GM21526 (cell line): ENCODE measurements at regions not wholly inside any gene's neighbourhood (a gene's known extent, or its start where the extent isn't known, plus 50 kb on each side); places are given as distances from the start of the nearest gene placed in this dataset.

Experiments
- ATAC-seq: cut with Tn5 transposase; IDR thresholded peaks from one replicate; pipeline ENCODE4 v1.9.1; 2021; ENCODE audit warnings: moderate library complexity; ENCODE audit not compliant: unreplicated experiment, low FRiP score

GRCh38 chr9:21561502-21561901 lies 79.4 kb upstream of the IFNE start:
- no peak for ATAC-seq

GRCh38 chr9:21564175-21564574 lies 82.1 kb upstream of the IFNE start:
- ATAC-seq = no peak

- ATAC-seq = no peak
Measured at GRCh38 chr9:21565155-21565554, 83.0 kb upstream of the IFNE start.

DNA sequence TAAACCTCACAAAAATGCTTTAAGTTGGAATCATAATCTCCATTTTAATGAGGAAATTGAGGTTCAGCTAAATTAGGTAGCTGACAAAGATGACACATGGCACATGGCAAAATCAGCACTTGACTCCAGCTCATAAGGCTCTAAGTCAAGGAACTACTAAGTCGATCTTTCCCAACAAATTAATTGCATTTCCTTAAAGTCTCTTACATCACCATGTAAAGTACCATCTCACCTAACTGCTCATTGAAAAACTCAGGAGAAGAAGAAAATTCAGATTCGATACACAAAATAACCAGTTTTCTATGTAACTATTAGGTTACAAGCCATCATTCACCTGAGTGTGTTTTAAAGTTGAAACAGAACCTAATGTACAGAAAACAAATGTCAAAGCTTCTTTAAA lies 85.8 kb upstream of the IFNE start:
- ATAC-seq = no peak

DNA sequence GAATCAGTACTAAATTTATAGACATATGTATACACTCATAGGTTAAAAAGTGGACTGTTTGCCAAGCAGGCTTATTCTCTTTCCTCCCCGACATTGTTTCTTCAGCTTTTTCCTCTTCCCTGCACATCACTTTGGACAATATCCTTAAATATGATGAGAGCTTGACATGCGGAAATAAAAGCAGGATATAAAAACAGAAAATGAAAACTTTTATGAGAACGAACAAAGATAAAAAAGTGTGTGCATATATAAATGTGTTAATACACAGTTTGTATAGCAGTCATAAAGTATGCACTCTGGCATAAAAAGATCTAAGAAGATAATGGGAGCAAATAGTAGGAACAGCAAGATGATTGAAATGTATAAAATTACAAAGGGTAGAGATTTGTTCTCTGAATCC lies 86.4 kb upstream of the IFNE start:
- ATAC-seq = no peak

DNA sequence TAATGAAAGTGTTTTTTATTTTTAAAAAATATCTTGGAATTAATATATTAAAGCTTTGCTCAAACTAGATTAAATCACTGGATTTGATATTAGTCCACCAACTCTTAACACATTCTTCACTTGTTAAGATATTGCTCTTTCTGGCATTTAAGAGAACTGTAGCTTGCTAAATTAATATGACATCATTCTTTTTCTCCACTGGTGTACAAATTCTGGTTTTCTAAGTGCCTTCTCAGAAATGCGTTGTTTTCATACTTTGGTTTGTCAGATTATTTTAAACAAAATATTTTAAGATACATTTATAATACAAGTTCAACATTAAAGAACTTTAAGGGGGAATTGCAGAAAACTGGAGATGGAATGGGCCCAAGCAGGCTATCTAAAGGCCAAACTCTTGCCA lies 87.6 kb upstream of the IFNE start:
- no peak for ATAC-seq

DNA sequence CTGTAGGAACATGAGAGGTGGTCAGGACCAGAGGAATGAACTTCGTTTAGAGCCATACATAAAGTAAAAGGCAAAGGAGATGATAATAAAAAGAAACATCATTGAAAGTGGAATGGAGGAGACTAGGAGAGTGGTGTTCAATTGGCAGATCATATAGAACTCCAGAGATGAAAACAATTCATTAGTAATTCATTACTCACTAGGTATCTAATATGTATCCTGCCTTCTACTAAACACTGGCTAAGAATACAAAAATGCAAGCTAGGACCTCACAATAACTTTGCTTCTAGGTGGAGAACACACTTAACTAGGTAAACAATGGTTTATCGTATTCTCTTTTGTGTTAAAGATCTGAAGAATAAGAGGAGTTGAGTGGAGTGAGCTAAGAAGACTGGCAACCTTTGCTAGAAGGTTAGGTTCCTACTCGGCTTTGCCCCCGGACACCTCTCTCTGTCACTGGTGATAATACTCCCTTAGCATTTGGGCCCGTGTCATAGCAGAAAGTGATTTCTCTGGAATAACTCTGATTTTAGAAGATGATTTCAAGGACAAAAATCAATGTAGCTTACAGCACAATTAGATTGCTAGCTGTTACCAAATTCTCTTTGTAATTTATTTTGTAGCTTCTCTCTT lies 88.6 kb upstream of the IFNE start:
- no peak for ATAC-seq

GRCh38 chr9:21574261-21574660 lies 92.1 kb upstream of the IFNE start:
- ATAC-seq = no peak

GRCh38 chr9:21576331-21577189 lies 94.4 kb upstream of the IFNE start:
- no peak for ATAC-seq

- no peak for ATAC-seq
Measured at GRCh38 chr9:21579247-21579671, 97.1 kb upstream of the IFNE start.

- no peak for ATAC-seq
Measured at GRCh38 chr9:21579743-21580142, 97.6 kb upstream of the IFNE start.

- no peak for ATAC-seq
Measured at GRCh38 chr9:21580636-21581378, 98.7 kb upstream of the IFNE start.

DNA sequence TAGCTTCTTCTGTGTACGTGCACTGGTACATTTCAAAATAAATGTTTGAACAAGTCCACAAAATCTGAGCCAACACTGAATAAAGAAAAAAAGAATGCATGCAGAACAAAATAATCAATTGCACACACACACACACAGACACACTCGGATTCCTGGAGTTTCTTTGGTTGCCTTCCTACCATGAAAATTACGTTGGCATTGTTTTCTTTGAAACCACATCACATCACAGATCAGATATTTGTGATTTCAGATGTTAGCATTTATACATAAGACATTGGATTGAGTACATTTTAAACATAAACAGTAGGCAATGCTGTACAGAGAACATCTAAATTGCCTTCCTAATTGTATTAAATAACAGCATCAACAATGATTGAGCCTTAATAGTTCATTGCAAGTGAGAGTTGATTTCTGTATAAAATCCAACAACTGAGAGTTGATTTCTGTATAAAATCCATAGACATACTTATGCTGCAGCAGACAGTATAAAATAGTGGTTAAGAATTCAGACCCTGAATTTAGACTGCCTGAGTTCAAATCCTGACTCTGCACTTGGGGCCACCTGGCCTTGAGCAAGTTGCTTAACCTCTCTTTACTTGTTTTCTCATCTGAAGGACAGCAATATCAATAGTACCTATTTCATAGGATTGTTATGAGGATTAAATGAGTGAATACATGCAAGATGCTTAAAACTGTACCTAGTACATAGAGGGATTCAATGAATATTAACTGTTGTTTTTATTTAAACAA lies 101.7 kb upstream of the IFNE start:
- no peak for ATAC-seq

GRCh38 chr9:21584890-21585289 lies 102.8 kb upstream of the IFNE start:
- no peak for ATAC-seq

DNA sequence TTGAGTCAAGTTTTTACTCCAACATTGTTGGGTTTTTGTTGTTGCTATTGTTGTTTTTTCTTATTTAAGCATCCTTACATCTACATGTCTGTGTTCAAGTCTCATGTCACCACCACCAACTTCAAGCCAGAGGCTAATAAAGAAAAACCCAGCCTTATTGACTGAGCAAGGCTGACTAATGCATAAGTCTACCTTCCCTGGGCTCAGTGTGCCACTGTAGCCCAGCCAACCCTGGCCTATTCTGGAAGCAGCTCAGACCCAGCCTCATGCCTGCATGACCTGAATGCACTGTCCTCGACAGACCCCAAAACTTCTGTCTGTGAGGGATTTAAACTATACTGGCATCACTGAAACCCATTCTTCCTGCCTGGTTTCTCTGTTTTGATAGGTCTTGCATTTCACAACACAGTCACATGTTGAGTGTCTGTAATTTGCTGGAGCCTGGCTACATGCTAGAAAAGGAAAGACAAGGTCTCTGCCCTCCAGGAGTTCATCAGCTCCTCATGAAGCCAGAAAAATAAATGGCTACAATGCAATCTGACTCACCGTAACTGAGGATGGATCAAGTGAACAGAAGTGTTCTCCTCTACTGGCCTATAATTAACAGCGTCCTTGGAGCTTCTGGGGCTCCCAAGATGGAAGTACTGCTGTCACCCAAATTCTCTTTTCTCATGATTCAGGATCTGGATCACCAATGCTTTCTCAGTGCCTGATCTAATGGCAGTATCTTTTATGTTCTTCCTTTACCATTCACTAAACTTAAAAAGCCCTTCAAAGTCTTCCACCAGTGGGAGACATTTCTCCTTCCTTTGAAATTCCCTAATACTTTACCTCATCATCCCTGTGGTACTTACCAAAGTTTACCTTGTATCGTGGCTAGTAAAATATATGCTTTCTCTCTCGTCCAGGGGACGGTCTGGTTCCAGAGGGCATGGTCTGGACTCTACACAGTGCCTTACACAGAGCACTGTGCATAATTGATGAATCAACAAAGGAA lies 103.9 kb upstream of the IFNE start:
- no peak for ATAC-seq

- no peak for ATAC-seq
Measured at GRCh38 chr9:21589344-21590056, 107.4 kb upstream of the IFNE start.

DNA sequence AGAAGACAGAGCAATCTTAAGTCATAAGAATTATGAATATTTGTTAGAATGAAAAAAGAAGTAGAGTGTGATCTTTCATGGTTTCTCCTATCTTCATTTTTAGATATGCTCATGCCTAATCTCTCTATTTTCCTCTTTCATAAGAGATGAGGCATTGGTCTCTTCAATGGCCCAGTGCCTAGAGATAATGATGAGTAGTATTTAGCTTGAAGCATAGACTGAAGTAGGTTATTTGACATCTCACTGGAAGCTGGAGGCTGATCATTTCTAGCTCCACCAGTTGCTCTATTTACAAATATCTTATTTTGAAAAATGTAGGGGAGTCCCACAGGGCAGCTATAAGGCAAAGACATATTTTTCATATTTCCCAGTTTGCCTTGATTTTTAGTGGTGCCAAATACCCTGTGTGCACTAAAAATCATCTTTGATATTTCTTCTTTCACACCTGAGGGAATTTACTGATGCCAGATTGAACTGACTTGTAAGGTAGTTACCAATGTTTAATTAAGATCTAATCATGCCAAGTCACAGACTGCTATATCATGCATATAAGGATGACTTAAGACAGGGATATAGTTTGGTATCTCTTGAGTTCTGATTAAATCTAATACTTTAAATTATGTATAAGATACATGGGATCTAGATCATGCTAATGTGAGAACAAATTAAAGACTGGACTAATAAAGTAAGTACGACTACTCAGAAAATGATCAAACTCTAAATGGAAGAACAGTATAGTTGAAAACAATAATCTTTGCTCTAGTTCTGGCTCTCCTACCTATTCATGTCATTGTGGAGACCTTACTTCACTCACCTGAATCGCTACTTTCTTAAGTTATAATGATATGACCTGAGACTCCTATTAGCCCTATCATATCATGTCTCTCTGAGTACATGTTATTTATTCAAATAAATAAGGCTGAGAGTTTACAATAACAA lies 108.2 kb upstream of the IFNE start:
- ATAC-seq = no peak
